ENCODE measurements at regions not wholly inside any gene's neighbourhood (a gene's known extent, or its start where the extent isn't known, plus 50 kb on each side); places are given as distances from the start of the nearest gene placed in this dataset.
"Not testable (repeated sequence)": the region's sequence is repeated elsewhere in the genome, so short reads cannot be mapped to it uniquely, and the experiment has no call there.

DNA sequence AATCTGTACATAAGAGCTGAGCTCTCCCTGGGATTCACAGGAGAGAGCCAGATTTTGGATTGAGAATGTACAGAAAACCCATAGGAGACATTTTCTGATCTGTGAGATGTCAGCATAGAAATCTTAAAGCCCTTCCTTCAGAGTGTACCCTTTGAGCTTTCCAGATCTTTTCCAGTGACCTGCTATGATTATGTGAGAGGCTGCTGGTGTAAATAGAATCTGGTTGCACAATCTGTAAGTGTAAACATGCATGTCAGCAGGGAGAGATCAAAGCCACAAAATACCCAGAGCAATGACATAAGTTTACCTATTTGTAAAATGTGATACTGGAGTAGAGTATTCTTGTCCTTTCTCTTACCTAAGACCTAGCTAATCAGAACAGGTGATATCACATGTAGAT is 471.9 kb downstream of the FOXD4L5 start:
- DNase-seq (ENCODE audit: low read depth in 1 of 2, low spot score in 1 of 2) = not testable (repeated sequence)

GRCh38 chr9:64778667-64779066 is 506.3 kb downstream of the FOXD4L5 start:
- not testable (repeated sequence) for DNase-seq (ENCODE audit: low read depth in 1 of 2, low spot score in 1 of 2)

DNA sequence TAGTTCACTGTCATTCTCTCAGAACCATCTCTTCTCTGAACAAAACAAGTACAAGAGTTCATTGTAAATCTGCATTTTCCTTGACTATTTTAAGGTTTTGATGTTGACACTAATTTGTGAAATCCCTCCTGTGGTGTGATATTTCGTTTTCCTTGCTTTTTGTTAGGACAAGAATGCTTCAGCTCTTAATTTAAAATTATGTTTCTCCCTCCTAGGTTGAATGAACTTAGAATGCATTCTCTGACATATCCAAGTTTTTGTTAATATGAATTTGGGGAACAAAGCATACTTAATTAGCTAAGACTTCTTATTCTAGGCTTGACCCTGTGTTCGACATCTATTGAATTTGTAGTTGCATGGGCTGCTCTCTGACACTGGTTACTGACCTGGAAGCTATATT is 508.7 kb downstream of the FOXD4L5 start:
- DNase-seq (ENCODE audit: low read depth in 1 of 2, low spot score in 1 of 2) = not testable (repeated sequence)

- DNase-seq (ENCODE audit: low read depth in 1 of 2, low spot score in 1 of 2) = not testable (repeated sequence)
Measured at GRCh38 chr9:64774813-64775793, 509.9 kb downstream of the FOXD4L5 start.

- DNase-seq (ENCODE audit: low read depth in 1 of 2, low spot score in 1 of 2) = not testable (repeated sequence)
Measured at GRCh38 chr9:64774004-64774812, 510.8 kb downstream of the FOXD4L5 start.

DNA sequence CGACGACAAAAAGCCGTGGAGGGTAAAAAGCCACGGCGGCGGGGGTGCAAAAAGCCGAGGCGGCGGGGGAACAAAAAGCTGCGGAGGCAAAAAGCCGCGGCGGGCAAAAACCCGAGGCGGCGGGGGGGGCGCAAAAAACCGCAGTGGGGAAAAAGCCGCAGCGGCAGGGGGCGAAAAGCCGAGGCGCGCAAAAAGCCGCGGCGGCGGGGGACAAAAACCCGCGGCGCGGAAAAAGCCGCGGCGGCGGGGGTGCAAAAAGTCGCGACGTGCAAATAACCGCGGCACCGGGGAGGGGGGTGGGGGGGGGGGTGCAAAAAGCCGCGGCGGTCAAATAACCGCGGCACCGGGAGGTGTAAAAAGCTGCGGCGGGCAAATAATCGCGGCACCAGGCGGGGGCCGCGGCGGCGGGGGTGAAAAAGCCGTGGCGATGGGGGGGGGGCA is 511.5 kb downstream of the FOXD4L5 start:
- DNase-seq (ENCODE audit: low read depth in 1 of 2, low spot score in 1 of 2) = no peak

DNA sequence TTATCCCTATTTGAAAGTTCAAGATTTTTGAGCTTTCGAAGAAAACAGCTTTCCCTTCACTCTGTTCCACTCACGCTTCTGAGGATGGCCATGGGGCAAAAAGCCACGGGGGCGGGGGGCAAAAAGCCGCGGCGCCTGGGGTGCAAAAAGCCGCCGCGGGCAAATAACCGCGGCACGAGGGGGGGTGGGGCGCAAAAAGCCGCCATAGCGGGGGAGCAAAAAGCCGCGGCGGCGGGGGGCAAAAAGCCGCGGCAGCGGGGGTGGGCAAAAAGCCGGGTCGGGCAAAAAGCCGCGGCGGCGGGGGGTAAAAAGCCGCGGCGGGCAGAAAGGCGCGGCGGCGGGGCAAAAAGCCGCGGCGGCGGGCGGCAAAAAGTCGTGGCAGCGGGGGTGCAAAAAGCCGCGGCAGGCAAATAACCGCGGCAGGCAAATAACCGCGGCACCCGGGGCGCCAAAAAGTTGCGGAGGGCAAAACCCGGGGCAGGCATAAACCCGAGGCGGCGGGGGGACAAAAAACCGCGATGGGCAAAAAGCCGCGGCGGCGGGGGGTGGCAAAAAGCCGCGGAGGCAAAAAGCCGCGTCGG is 512.2 kb downstream of the FOXD4L5 start:
- DNase-seq (ENCODE audit: low read depth in 1 of 2, low spot score in 1 of 2) = not testable (repeated sequence)

GRCh38 chr9:64772123-64772736 is 512.8 kb downstream of the FOXD4L5 start:
- DNase-seq (ENCODE audit: low read depth in 1 of 2, low spot score in 1 of 2) = peak in 1 of 2 donors; percentile 4

Measured in activated CD4-positive, alpha-beta T cell treated with anti-CD3 and anti-CD28 coated beads, Interleukin-2, amount 50 U/mL, for 24 hours (primary cell).